ENCODE measurements at regions not wholly inside any gene's neighbourhood (a gene's known extent, or its start where the extent isn't known, plus 50 kb on each side); places are given as distances from the start of the nearest gene placed in this dataset.
"Not testable (repeated sequence)": the region's sequence is repeated elsewhere in the genome, so short reads cannot be mapped to it uniquely, and the experiment has no call there.

- TF ChIP-seq CTCF (IDR thresholded peaks at IDR 0.05; ENCODE audit: unreplicated experiment in 3 of 3) = no peak
- H3K27me3 Mint-ChIP-seq (ENCODE audit: low read depth) = peaks cover 7% of the 10 kb centered on the region
- no peaks in the 10 kb centered on the region for H3K4me1 Mint-ChIP-seq
- H3K9me3 Mint-ChIP-seq = peaks cover 13% of the 10 kb centered on the region
- peaks cover 4% of the 10 kb centered on the region for H3K36me3 Mint-ChIP-seq (ENCODE audit: low read depth)
- H3K27ac Mint-ChIP-seq = no peak overlapping the region
- no peak overlapping the region for H3K4me3 Mint-ChIP-seq
Observed at GRCh38 chr4:57303012-57303751, 193.0 kb upstream of the IGFBP7 start.

GRCh38 chr4:57300300-57300699 is 190.1 kb upstream of the IGFBP7 start:
- Mint-ChIP-seq H3K27me3 (ENCODE audit: low read depth) (peaks cover 10% of the 10 kb centered on the region), H3K9me3 (peaks cover 18% of the 10 kb centered on the region)
- H3K4me1 Mint-ChIP-seq; H3K27ac Mint-ChIP-seq; H3K4me3 Mint-ChIP-seq; H3K36me3 Mint-ChIP-seq (ENCODE audit: low read depth): not testable (repeated sequence)

- Mint-ChIP-seq H3K4me1 (no peaks in the 10 kb centered on the region), H3K27ac (no peak overlapping the region), H3K4me3 (no peak overlapping the region), H3K9me3 (peaks cover 3% of the 10 kb centered on the region), H3K27me3 (ENCODE audit: low read depth) (peaks cover 9% of the 10 kb centered on the region), H3K36me3 (ENCODE audit: low read depth) (no peaks in the 10 kb centered on the region)
- no peak for TF ChIP-seq CTCF (IDR thresholded peaks at IDR 0.05; ENCODE audit: unreplicated experiment in 3 of 3)
Observed at GRCh38 chr4:57291911-57292310, 181.7 kb upstream of the IGFBP7 start.

- no peak overlapping the region for H3K27ac Mint-ChIP-seq
- no peak for TF ChIP-seq CTCF (IDR thresholded peaks at IDR 0.05; ENCODE audit: unreplicated experiment in 3 of 3)
Observed at GRCh38 chr4:57287687-57288604, 177.8 kb upstream of the IGFBP7 start.

GRCh38 chr4:57282933-57283310 is 172.7 kb upstream of the IGFBP7 start:
- peaks cover 6% of the 10 kb centered on the region for H3K4me1 Mint-ChIP-seq
- H3K27ac Mint-ChIP-seq = peak overlapping the region in 1 of 3 experiments; percentile 59
- no peak overlapping the region for H3K4me3 Mint-ChIP-seq
- peaks cover 14% of the 10 kb centered on the region for H3K27me3 Mint-ChIP-seq (ENCODE audit: low read depth)
- TF ChIP-seq CTCF (IDR thresholded peaks at IDR 0.05; ENCODE audit: unreplicated experiment in 3 of 3) = no peak
- no peaks in the 10 kb centered on the region for H3K9me3 Mint-ChIP-seq
- H3K36me3 Mint-ChIP-seq (ENCODE audit: low read depth) = no peaks in the 10 kb centered on the region

More at GRCh38 chr4:57287687-57288604, 177.8 kb upstream of the IGFBP7 start:
- Mint-ChIP-seq H3K4me3 (no peak overlapping the region), H3K9me3 (no peaks in the 10 kb centered on the region), H3K36me3 (ENCODE audit: low read depth) (no peaks in the 10 kb centered on the region), H3K4me1 (no peaks in the 10 kb centered on the region), H3K27me3 (ENCODE audit: low read depth) (peaks cover 6% of the 10 kb centered on the region)

GRCh38 chr4:57280481-57280880 is 170.3 kb upstream of the IGFBP7 start:
- H3K9me3 Mint-ChIP-seq = no peaks in the 10 kb centered on the region
- TF ChIP-seq CTCF (IDR thresholded peaks at IDR 0.05; ENCODE audit: unreplicated experiment in 3 of 3) = no peak
- no peak overlapping the region for H3K27ac Mint-ChIP-seq
- no peaks in the 10 kb centered on the region for H3K36me3 Mint-ChIP-seq (ENCODE audit: low read depth)
- H3K27me3 Mint-ChIP-seq (ENCODE audit: low read depth) = peaks cover 14% of the 10 kb centered on the region
- peaks cover 6% of the 10 kb centered on the region for H3K4me1 Mint-ChIP-seq
- H3K4me3 Mint-ChIP-seq = no peak overlapping the region
